Osteoblast (primary cell): ENCODE measurements at regions not wholly inside any gene's neighbourhood (a gene's known extent, or its start where the extent isn't known, plus 50 kb on each side); places are given as distances from the start of the nearest gene placed in this dataset.

Source experiments
- DNase-seq: peaks from one replicate; pipeline ENCODE4 v3.0.0; 2011; ENCODE audit warnings: low spot score, mixed read lengths; ENCODE audit not compliant: insufficient read length; ENCODE audit errors: missing footprints
- H2AFZ ChIP-seq: 2 replicates; pipeline ENCODE4 v1.6.0; 2011; ENCODE audit warnings: mild to moderate bottlenecking, low read length
- H3K27ac ChIP-seq: 2 replicates; pipeline ENCODE4 v1.5.1; 2011; ENCODE audit warnings: mild to moderate bottlenecking, low read depth, low read length, moderate library complexity
- H3K27me3 ChIP-seq: 2 replicates; pipeline ENCODE4 v1.6.0; 2012; ENCODE audit warnings: mild to moderate bottlenecking, control low read depth, inconsistent platforms, low read length, moderate library complexity; ENCODE audit not compliant: insufficient read depth
- H3K36me3 ChIP-seq: 2 replicates; pipeline ENCODE4 v1.5.1; 2011; ENCODE audit warnings: mild to moderate bottlenecking, low read length, control low read depth, moderate library complexity; ENCODE audit not compliant: insufficient read depth
- H3K4me1 ChIP-seq: 2 replicates; pipeline ENCODE4 v1.5.1; 2011; ENCODE audit warnings: mild to moderate bottlenecking, low read length, control low read depth, moderate library complexity; ENCODE audit not compliant: insufficient read depth
- H3K4me2 ChIP-seq: 2 replicates; pipeline ENCODE4 v1.6.0; 2011; ENCODE audit warnings: mild to moderate bottlenecking, low read length; ENCODE audit not compliant: insufficient read depth
- H3K4me3 ChIP-seq: fragments of 200-600 bp; sonication (generic); 3 replicates; pipeline ENCODE4 v1.5.1; 2012; ENCODE audit warnings: mild to moderate bottlenecking, low read length, inconsistent platforms; ENCODE audit not compliant: insufficient read depth
- H3K79me2 ChIP-seq: 2 replicates; pipeline ENCODE4 v1.6.0; 2012; ENCODE audit warnings: mild to moderate bottlenecking, low read length, control low read depth, inconsistent platforms; ENCODE audit not compliant: insufficient read depth
- H3K9me3 ChIP-seq: 2 replicates; pipeline ENCODE4 v1.5.1; 2011; ENCODE audit warnings: low read depth, low read length, control low read depth
- H4K20me1 ChIP-seq: 2 replicates; pipeline ENCODE4 v1.6.0; 2012; ENCODE audit warnings: mild to moderate bottlenecking, low read length, control low read depth; ENCODE audit not compliant: insufficient read depth
- CTCF ChIP-seq: IDR thresholded peaks from 2 replicates; pipeline ENCODE4 v1.5.1; 2011; ENCODE audit warnings: mild to moderate bottlenecking, low read depth, low read length, moderate library complexity; ENCODE audit errors: extremely low read depth

GRCh38 chr7:136143271-136143670, 166.1 kb upstream of the MTPN start:
- no peaks in the 10 kb centered on the region for H3K36me3 ChIP-seq
- no peaks in the 10 kb centered on the region for H3K27me3 ChIP-seq
- no peak overlapping the region for H3K27ac ChIP-seq
- H3K9me3 ChIP-seq = no peaks in the 10 kb centered on the region
- no peaks in the 10 kb centered on the region for H4K20me1 ChIP-seq
- no peaks in the 10 kb centered on the region for H3K79me2 ChIP-seq
- H2AFZ ChIP-seq = no peak overlapping the region
- DNase-seq = no peak
- no peaks in the 10 kb centered on the region for H3K4me1 ChIP-seq
- H3K4me2 ChIP-seq = no peak overlapping the region
- H3K4me3 ChIP-seq = no peak overlapping the region
- TF ChIP-seq CTCF = no peak

DNA sequence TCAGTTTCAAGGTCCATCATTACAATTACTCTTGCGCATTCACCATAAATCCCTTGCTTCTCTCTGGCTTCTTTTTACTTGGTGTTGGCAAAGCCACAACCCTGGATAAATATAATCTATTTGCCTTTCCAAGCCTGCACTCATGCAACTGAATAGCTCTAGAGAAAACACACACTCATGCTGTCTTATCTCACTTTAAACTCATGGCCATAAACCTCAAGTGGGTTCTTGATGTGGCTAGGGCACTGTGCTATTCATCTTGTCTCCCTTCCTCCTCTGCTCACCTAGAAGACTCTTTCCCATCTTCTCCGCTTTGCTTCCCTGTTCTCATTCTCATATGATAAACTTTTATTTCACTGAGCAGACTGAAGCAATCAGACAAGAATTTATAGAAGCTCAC, 165.4 kb upstream of the MTPN start:
- no peaks in the 10 kb centered on the region for H3K79me2 ChIP-seq
- H3K27ac ChIP-seq = no peak overlapping the region
- H2AFZ ChIP-seq = no peak overlapping the region
- no peaks in the 10 kb centered on the region for H3K4me1 ChIP-seq
- H3K27me3 ChIP-seq = no peaks in the 10 kb centered on the region
- no peak for TF ChIP-seq CTCF
- H3K36me3 ChIP-seq = no peaks in the 10 kb centered on the region
- H3K4me2 ChIP-seq = no peak overlapping the region
- no peak for DNase-seq
- no peak overlapping the region for H3K4me3 ChIP-seq
- no peaks in the 10 kb centered on the region for H3K9me3 ChIP-seq
- no peaks in the 10 kb centered on the region for H4K20me1 ChIP-seq

GRCh38 chr7:136140469-136140868, 163.3 kb upstream of the MTPN start:
- no peaks in the 10 kb centered on the region for H3K27me3 ChIP-seq
- H4K20me1 ChIP-seq = no peaks in the 10 kb centered on the region
- no peak for TF ChIP-seq CTCF
- H3K27ac ChIP-seq = no peak overlapping the region
- H3K9me3 ChIP-seq = no peaks in the 10 kb centered on the region
- H3K4me2 ChIP-seq = no peak overlapping the region
- H3K4me1 ChIP-seq = no peaks in the 10 kb centered on the region
- no peaks in the 10 kb centered on the region for H3K79me2 ChIP-seq
- DNase-seq = no peak
- no peaks in the 10 kb centered on the region for H3K36me3 ChIP-seq
- no peak overlapping the region for H2AFZ ChIP-seq
- H3K4me3 ChIP-seq = no peak overlapping the region

GRCh38 chr7:136139417-136139816, 162.3 kb upstream of the MTPN start:
- no peaks in the 10 kb centered on the region for H3K4me1 ChIP-seq
- no peak overlapping the region for H3K4me2 ChIP-seq
- no peak overlapping the region for H2AFZ ChIP-seq
- DNase-seq = no peak
- H3K79me2 ChIP-seq = no peaks in the 10 kb centered on the region
- H4K20me1 ChIP-seq = no peaks in the 10 kb centered on the region
- H3K9me3 ChIP-seq = no peaks in the 10 kb centered on the region
- H3K27me3 ChIP-seq = no peaks in the 10 kb centered on the region
- no peak for TF ChIP-seq CTCF
- H3K36me3 ChIP-seq = no peaks in the 10 kb centered on the region
- H3K27ac ChIP-seq = no peak overlapping the region
- no peak overlapping the region for H3K4me3 ChIP-seq
